Tibial nerve (tissue), 4 donors: ENCODE measurements at regions not wholly inside any gene's neighbourhood (a gene's known extent, or its start where the extent isn't known, plus 50 kb on each side); places are given as distances from the start of the nearest gene placed in this dataset.
"Not testable (repeated sequence)": the region's sequence is repeated elsewhere in the genome, so short reads cannot be mapped to it uniquely, and the experiment has no call there.

Source experiments
- DNase-seq, 2 donors: peaks; one replicate each; pipeline ENCODE4 v3.0.0-alpha.2; 2019; ENCODE audit warnings: low spot score in 2 of 2
- H3K27ac ChIP-seq, 4 donors: fragments of 200-600 bp; sonication (generic) in 3 of 4; one replicate each; pipeline ENCODE4 v1.5.1; 2017 to 2019; ENCODE audit warnings: mild to moderate bottlenecking in 1 of 4
- H3K27me3 ChIP-seq, 2 donors: fragments of 200-600 bp; sonication (generic) in 1 of 2; one replicate each; pipeline versions ENCODE4 v1.5.1 to v1.6.0; 2017 to 2019
- H3K36me3 ChIP-seq, 3 donors: fragments of 200-600 bp; sonication (generic); one replicate each; pipeline ENCODE4 v1.5.1; 2018 to 2019
- H3K4me1 ChIP-seq, 4 donors: fragments of 200-600 bp; sonication (generic) in 3 of 4; one replicate each; pipeline ENCODE4 v1.5.1; 2017 to 2019
- H3K4me3 ChIP-seq, 4 donors: fragments of 200-600 bp; sonication (generic) in 3 of 4; one replicate each; pipeline ENCODE4 v1.5.1; 2017 to 2019; ENCODE audit warnings: mild to moderate bottlenecking in 1 of 4, moderate library complexity in 1 of 4
- H3K9me3 ChIP-seq, 4 donors: fragments of 200-600 bp; sonication (generic) in 3 of 4; one replicate each; pipeline ENCODE4 v1.5.1; 2017 to 2019
- EP300 ChIP-seq, 2 donors: sonication (generic); formaldehyde crosslinking; IDR thresholded peaks; one replicate each; pipeline ENCODE4 v1.6.1; 2017; ENCODE audit warnings: antibody characterized with exemption in 2 of 2, mild to moderate bottlenecking in 1 of 2
- POLR2A ChIP-seq, 2 donors: fragments of 450-650 bp; IDR thresholded peaks; one replicate each; pipeline ENCODE4 v1.6.1; 2017; ENCODE audit warnings: antibody characterized with exemption in 2 of 2, mild to moderate bottlenecking in 2 of 2, moderate library complexity in 2 of 2
- WGBS, 2 donors: methylation state at CpG; one replicate each; pipeline ENCODE4 v1.1.5; 2018; 5-methylcytosine and 5-hydroxymethylcytosine counted together
- TF ChIP-seq, protein P1 (sequence below), 5 experiments: fragments of 200-600 bp in 3 of 5; fragments of 450-650 bp in 2 of 5; sonication (generic) in 3 of 5; IDR thresholded peaks; one replicate each; pipeline ENCODE4 v1.5.1; 2016 to 2019; ENCODE audit warnings: antibody characterized with exemption in 5 of 5, mild to moderate bottlenecking in 3 of 5, moderate library complexity in 2 of 5

DNA sequence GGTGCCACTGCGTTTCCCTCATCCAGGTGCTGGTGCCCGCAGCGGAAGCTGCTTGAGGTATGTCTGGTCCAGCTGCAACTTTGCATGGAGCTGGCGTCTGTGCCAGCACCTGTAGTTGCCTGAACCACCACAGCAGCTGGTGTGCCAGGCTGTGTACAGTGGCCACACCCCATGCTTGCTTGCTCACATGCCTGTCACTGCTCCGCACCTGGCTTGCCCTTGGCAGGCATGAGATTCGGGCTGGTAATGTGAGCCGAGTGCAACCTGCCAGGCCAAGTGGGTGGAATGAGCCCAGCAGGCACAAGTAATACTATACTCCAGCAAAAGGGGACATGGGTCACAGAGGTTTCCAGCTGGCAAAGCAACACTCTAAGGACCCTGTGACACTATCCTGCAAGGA is 1123.3 kb upstream of the ACVR2A start:
- Histone ChIP-seq H3K27me3 (no peaks in the 10 kb centered on the region), H3K36me3 (no peaks in the 10 kb centered on the region), H3K9me3 (peaks cover 0 to 14% (median 0%) of the 10 kb centered on the region in 4 donors), H3K4me1 (no peaks in the 10 kb centered on the region), H3K27ac (no peak overlapping the region), H3K4me3 (no peak overlapping the region)
- TF ChIP-seq, protein P1, sequence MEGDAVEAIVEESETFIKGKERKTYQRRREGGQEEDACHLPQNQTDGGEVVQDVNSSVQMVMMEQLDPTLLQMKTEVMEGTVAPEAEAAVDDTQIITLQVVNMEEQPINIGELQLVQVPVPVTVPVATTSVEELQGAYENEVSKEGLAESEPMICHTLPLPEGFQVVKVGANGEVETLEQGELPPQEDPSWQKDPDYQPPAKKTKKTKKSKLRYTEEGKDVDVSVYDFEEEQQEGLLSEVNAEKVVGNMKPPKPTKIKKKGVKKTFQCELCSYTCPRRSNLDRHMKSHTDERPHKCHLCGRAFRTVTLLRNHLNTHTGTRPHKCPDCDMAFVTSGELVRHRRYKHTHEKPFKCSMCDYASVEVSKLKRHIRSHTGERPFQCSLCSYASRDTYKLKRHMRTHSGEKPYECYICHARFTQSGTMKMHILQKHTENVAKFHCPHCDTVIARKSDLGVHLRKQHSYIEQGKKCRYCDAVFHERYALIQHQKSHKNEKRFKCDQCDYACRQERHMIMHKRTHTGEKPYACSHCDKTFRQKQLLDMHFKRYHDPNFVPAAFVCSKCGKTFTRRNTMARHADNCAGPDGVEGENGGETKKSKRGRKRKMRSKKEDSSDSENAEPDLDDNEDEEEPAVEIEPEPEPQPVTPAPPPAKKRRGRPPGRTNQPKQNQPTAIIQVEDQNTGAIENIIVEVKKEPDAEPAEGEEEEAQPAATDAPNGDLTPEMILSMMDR (IDR thresholded peaks at IDR 0.05): no peak
- no peak for TF ChIP-seq POLR2A (IDR thresholded peaks at IDR 0.05)
- no peak for TF ChIP-seq EP300 (IDR thresholded peaks at IDR 0.05)
- 73 to 78% methylated on average over 3 to 5 of the region's 7 CpGs for WGBS, 2 donors
- no peak for DNase-seq

DNA sequence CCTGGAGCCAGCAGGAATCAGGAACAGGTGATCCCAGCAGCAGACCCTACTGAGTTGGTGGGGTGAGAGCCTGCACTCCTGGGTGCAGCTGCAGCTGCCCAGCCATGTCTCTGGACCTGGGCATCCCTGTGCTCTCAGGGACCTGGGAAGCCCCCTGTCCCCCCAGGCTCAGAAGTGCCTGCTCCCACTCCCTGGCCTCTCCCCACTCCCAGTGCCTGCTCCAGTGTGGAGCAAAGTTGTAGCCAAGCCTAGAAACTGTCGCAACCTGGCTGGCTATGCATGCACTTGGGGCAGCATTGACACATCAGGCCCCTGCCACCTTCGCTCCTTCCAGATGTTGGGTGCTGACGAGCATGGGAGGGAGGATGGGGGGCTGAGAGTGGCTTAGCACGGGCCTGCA is 1124.7 kb upstream of the ACVR2A start:
- 92 to 96% methylated on average over 2 to 4 of the region's 4 CpGs for WGBS, 2 donors
- no peak overlapping the region for H3K27ac ChIP-seq
- no peaks in the 10 kb centered on the region for H3K27me3 ChIP-seq
- no peak overlapping the region for H3K4me3 ChIP-seq
- TF ChIP-seq, protein P1 (IDR thresholded peaks at IDR 0.05): no peak
- TF ChIP-seq POLR2A (IDR thresholded peaks at IDR 0.05) (no peak), EP300 (IDR thresholded peaks at IDR 0.05) (no peak)
- DNase-seq: no peak
- H3K4me1 ChIP-seq: no peaks in the 10 kb centered on the region
- H3K36me3 ChIP-seq: no peaks in the 10 kb centered on the region
- H3K9me3 ChIP-seq: peaks cover 0 to 14% (median 0%) of the 10 kb centered on the region in 4 donors

DNA sequence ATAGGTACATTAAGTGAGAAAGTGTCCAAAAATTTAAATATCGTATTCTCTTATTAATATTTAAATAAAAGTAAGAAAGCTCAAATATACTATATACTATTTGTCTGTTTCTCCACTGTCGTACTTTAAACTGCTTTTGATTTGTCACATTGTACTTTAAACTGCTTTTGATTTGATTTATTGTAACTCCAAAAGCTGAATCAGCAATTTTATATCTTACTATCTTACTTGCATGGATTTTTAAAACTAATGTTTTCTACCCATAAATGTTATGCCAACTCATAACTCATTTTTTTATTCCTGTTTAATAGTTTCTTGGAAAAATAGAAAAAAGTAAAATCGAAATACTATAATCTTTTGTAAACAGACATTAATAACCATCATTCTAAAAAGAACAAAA is 1128.2 kb upstream of the ACVR2A start:
- 47 to 62% methylated on average over 3 of the region's 3 CpGs for WGBS, 2 donors
- no peak for DNase-seq

DNA sequence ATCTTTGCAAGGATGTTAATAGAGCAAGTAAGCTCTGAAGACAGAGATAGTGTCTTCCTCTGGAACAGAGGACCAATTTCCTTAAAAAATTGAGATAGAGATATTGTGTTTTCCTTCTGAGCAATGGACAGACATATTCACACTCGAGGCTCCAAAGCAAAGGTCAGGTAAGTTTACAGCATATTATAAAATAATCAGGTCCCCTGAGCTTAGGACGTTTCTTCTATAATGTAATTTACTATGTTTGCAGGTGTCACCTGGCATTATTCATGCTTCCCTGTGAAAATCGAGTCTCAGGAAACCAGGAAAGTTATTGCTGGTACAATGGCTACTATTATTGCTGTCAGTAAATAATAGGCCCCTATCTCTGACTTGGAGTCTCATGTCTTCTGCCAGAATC is 1135.8 kb upstream of the ACVR2A start:
- no peak for TF ChIP-seq EP300 (IDR thresholded peaks at IDR 0.05)
- TF ChIP-seq POLR2A (IDR thresholded peaks at IDR 0.05): no peak
- TF ChIP-seq, protein P1 (IDR thresholded peaks at IDR 0.05): no peak
- 49 to 55% methylated on average over 3 of the region's 3 CpGs for WGBS, 2 donors
- no peak overlapping the region for H3K27ac ChIP-seq
- H3K27me3 ChIP-seq: no peaks in the 10 kb centered on the region
- no peaks in the 10 kb centered on the region for H3K36me3 ChIP-seq
- no peak overlapping the region for H3K4me3 ChIP-seq
- H3K9me3 ChIP-seq: no peaks in the 10 kb centered on the region
- no peaks in the 10 kb centered on the region for H3K4me1 ChIP-seq
- no peak for DNase-seq

More for the DNA sequence above, 1128.2 kb upstream of the ACVR2A start:
- TF ChIP-seq EP300 (IDR thresholded peaks at IDR 0.05): no peak
- Histone ChIP-seq H3K9me3 (peaks cover 0 to 14% (median 0%) of the 10 kb centered on the region in 4 donors), H3K27me3 (no peaks in the 10 kb centered on the region), H3K4me3 (no peak overlapping the region), H3K27ac (no peak overlapping the region), H3K36me3 (no peaks in the 10 kb centered on the region), H3K4me1 (no peaks in the 10 kb centered on the region)

DNA sequence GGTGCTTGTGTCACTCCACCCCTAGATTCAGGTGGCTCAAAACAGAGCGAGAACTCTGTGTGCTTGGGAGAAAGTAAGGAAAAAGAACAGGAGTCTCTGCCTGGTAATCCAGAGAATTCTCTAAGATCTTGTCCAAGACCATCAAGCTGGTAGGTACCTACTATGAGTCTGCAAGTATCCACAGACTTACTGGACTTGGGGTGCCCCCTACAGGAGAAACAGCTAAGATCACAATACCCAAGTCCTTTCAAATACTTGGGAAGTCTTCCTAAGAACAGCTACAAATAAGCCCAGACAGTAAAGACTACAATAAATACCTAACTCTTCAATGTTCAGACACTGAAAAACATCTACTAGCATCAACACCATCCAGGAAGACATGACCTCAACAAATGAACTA is 1143.6 kb upstream of the ACVR2A start:
- Histone ChIP-seq H3K4me3 (no peak overlapping the region), H3K36me3 (no peaks in the 10 kb centered on the region), H3K27ac (no peak overlapping the region), H3K27me3 (no peaks in the 10 kb centered on the region), H3K9me3 (peaks cover 0 to 32% (median 6%) of the 10 kb centered on the region in 4 donors), H3K4me1 (no peaks in the 10 kb centered on the region)
- no peak for DNase-seq
- TF ChIP-seq, protein P1 (IDR thresholded peaks at IDR 0.05): no peak
- no peak for TF ChIP-seq POLR2A (IDR thresholded peaks at IDR 0.05)
- TF ChIP-seq EP300 (IDR thresholded peaks at IDR 0.05): no peak
- 100% methylated on average over 1 of the region's 1 CpG for WGBS, 2 donors

DNA sequence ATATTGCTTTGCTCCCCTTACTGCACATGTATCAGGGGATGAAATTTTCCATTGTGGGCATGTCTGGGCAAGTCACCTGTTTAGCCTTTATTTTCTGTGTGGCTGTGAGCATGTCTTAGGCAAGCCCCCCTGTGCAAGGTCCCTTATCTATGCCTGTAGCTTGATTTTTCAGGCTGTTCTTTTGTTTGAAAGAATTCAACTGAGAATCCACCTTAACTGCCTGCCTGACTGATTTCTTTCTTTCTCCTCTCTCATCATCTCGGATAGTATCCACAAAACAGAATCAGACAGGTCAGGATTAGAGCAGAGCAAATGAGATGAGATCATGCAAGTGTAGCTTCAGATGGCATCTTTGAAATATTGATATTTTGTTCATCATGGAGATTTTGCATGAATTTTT is 1147.5 kb upstream of the ACVR2A start:
- Histone ChIP-seq H3K9me3 (peaks cover 0 to 17% (median 5%) of the 10 kb centered on the region in 4 donors), H3K4me3 (no peak overlapping the region), H3K4me1 (no peaks in the 10 kb centered on the region), H3K27me3 (no peaks in the 10 kb centered on the region), H3K36me3 (no peaks in the 10 kb centered on the region), H3K27ac (no peak overlapping the region)
- TF ChIP-seq EP300 (IDR thresholded peaks at IDR 0.05): no peak
- TF ChIP-seq, protein P1 (IDR thresholded peaks at IDR 0.05): no peak
- TF ChIP-seq POLR2A (IDR thresholded peaks at IDR 0.05): no peak
- no peak for DNase-seq
- 91 to 93% methylated on average over 1 of the region's 1 CpG for WGBS, 2 donors

DNA sequence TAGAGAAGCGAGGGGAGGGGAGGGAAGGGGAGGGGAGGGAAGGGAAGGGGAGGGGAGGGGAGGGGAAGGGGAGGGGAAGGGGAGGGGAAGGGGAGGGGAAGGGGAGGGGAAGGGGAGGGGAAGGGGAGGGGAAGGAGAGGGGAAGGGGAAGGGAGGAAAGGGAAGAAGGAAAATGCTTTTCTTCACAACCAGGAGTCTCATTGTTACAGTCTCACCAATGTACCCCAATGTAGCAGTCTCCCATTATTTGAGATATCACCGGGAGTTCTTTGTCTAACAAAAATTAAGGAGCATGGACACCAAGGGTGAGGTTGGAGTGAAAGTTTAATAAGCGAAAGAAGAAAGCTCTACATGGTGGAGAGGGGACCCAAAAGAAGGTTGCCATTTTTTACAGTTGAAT is 1148.0 kb upstream of the ACVR2A start:
- not testable (repeated sequence) for H3K27ac ChIP-seq, H3K27me3 ChIP-seq, H3K36me3 ChIP-seq, DNase-seq, H3K4me3 ChIP-seq, H3K4me1 ChIP-seq
- peaks cover 0 to 15% (median 2%) of the 10 kb centered on the region in 4 donors for H3K9me3 ChIP-seq
- 86 to 97% methylated on average over 2 to 3 of the region's 3 CpGs for WGBS, 2 donors
